Stimulated activated CD4-positive, alpha-beta T cell treated with anti-CD3 and anti-CD28 coated beads, TNF-alpha, amount 100 ng/mL, for 1 hour (primary cell): ENCODE measurements at regions not wholly inside any gene's neighbourhood (a gene's known extent, or its start where the extent isn't known, plus 50 kb on each side); places are given as distances from the start of the nearest gene placed in this dataset.

Experiments
- DNase-seq, 3 donors: peaks; one replicate each; pipeline ENCODE4 v3.0.0-alpha.2; 2020; ENCODE audit warnings: low read depth in 3 of 3, low spot score in 1 of 3

DNA sequence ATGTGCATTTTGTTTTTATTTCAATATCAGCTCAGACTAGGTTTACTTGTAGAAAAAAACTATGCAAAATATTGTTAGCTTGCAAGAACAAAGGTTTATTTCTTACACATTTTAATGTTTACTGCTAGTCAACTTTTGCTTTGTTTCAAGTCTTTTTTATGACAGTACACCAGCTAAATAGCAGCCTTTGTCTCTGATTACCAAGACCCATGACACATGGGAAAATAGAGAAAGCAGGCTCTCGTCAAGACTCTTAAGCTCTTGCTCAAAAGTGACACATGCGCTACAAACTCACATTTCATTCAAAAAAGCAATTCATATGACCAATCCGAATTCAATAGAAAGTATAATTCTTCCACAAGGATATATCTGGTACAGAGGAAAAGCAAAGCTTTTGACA, 642.3 kb upstream of the SLITRK1 start:
- no peak for DNase-seq

DNA sequence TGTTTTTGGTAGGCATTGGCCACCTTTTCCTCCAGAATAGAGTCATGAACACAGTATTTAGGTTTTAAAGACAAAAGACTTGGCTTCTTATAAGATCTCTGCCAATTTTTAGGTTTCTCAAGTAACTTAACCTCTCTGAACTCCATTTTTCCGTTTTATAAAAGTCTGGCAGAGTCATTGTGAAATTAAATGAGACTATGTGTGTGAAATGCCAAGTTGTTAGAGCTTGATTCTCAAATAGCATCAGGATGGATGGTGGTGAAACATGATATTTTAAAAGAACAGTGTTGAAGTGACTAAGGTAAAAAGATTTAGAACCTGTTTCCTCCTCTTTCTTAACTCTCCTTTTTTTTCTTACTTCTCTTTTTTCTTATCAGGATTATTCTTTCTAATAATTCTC, 617.7 kb upstream of the SLITRK1 start:
- DNase-seq, result no peak

DNA sequence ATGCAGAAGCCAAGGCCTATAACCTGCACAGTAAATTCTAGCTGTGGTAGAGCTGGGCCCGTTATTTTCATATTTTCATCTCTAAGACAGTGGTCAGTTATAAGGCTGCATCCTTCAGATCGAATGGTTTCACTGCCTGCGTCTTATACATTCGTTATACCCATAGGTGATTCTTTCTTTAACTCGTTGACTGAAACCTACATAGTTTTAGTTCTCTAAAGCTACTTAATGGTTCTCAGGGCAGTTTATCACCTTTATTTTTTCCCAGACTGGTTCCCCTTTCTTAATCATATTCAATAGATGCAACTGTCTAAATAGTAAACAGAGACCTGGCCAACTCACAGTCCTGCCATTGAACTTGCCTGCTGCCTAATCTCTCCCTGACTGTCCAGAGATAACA, 615.3 kb upstream of the SLITRK1 start:
- DNase-seq, result no peak

DNA sequence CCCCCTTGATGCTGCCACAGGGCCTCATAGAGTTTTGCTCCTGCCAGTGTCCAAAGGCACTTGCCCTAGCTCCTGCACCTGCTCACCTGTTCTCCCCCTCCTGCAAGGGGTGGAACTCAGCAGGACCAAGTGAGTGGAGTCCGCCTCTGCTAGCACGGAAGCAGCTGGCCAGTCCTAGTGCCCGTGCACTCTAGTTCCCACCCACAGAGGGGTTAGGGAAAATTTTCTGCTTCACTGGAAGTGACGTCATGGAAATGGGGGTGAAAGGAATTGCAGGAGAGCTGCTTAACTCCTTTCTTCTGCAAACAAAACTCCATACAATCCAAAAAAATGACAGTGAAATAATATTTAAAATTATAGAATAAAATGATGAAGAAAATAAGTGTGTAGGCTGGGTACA, 609.7 kb upstream of the SLITRK1 start:
- no peak for DNase-seq

DNA sequence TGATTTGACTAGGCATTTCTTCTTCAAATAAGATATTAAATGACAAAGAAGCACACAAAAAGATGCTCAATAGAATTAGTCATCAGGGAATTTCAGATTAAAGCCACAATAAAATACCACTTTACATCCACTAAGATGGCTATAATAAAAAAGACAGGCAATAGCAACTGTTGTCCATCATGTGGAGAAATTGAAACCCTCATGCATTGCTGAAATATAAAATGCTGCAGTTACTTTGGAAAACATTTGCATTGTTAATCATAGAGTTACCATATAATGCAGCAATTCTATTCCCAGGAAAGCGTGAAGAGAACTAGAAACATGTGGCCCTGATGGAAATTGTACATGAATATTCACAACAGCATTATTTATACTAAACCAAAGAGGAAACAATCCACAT, 605.5 kb upstream of the SLITRK1 start:
- DNase-seq, result no peak

DNA sequence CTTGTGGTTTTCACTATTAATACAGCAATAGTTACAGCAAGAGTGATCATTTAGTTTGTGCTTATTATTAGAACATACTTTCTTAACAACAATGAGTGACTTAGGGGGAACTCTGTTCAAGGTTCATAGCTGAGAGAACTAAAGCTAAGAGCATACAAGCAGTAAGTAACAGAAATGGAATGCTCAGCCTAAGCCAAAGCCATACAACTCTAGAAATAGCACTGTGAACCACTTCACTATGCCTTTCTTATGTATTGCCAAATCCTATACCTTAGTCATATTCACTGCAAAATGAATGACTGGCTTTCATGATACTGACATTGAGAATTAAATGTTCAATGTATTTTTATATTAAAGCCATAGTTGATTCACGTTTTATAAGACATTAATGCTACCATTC, 599.7 kb upstream of the SLITRK1 start:
- DNase-seq, result no peak

DNA sequence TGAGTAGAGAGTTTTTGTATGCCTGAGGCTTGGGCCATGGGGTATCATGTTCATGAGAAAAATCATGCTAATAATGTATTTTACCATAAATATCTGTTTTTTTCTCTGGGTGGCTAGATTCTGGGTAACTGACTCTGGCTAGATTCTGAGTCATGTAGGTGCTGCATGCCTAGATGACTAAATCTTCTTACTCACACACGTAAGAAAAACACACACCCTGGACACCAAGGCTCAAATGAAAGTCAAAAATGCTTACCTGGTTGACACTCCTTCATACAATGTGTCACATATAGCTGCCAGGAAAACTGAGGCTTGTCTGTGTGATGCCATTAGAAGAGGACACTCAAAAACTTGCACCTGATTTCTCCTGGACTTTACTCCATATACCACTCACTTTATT, 597.4 kb upstream of the SLITRK1 start:
- DNase-seq, result no peak

DNA sequence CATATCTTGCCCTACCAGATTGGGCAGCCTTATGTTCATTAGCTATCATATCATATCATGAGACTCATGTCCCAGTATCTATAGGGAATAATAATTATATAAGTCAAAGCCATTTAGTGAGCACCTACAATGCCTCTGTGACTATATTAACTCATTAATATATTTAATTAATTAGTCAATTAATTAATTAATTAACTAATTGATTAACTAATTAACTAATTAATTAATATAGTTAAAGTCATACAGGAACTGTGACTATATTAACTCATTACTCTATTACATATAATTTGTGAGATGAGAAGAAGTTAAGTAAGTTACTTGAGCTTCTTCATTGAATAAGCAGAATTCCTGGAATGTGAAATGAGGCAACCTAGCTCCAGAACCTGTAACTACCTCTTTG, 588.3 kb upstream of the SLITRK1 start:
- no peak for DNase-seq

DNA sequence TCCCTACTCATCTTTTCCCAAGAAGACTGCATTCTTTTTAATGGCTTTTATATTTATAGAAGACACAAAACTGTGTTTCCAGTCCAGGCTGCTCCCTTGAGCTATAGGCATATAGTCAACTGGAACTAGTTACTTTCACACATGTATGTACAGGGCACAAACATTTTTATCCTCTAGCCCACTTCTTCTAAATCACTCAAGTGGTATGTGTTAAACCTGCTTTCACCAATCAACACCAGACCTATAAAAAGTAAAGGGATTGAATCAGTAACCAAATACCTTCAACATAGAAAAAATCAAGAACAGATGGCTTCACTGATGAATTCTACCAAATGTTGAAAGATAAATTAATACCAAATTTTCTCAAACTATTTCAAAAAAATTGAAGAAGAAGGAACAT, 584.2 kb upstream of the SLITRK1 start:
- DNase-seq, result no peak

DNA sequence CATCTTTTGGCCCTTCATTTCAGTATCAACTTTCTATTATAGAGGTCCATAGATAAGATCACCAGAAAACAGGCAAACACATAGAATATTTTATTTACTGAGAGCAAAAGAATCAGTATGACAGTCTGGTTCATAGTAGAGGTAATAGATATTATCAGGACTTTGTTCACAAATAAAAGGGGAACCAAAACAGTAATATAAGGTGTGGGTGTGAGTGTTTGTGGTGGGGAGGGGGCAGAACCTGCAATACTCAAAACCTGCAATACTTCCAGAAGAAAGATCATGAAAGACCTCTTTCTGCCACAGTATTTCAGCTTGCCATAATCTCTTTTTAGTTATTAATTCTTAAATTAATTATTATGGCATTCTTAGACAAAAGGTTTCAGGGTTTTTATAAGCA, 578.7 kb upstream of the SLITRK1 start:
- DNase-seq, result no peak

DNA sequence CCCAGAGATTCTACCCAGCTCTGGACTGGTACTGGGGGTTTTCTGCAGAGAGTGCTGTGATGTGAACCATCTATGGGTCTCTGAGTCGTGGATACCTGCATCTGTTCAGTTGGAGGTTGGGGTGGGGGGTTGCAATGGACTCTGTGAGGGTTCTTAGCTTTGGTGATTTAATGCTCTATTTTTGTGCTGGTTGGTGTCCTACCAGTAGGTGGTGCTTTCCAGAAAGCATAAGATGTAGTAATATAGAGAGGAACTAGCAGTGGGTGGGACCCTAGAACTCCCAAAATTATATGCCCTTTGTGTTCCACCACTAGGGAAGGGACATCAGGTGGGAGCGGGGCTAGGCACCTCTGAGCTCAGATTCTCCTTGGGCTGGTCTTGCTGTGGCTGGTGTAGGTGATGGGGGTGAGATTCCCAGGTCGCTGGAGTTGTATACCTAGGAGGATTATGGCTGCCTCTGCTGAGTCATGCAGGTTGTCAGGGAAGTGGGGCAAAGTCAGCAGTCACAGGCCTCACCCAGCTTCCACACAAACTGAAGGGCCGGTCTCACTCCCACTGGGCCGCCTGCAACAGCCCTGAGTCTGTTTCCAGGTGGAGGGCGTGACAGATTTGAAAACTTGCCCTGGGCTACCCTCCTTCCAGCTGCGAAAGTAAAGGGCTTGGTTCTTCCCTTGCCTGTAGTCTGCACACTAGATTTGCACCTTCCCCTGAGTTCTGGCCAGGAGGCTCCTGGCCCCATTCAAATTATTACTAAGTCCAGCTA, 573.0 kb upstream of the SLITRK1 start:
- no peak for DNase-seq

DNA sequence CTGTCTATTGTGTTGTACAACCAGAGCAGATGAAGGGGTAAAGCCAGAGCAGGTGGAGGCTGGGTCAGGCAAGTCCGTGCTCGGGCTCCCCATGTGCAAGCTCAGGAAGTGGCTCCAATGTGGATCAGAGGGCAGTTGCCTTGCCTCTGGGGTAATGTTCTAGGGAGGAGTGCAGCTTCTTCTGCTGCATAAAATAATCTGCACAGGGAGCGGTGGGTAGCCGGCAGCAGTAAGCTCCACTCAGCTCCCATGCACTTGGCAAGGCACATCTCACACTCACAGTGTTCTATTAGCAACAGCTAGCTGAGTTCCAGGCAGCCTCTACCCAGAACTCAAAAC, 565.3 kb upstream of the SLITRK1 start:
- no peak for DNase-seq

DNA sequence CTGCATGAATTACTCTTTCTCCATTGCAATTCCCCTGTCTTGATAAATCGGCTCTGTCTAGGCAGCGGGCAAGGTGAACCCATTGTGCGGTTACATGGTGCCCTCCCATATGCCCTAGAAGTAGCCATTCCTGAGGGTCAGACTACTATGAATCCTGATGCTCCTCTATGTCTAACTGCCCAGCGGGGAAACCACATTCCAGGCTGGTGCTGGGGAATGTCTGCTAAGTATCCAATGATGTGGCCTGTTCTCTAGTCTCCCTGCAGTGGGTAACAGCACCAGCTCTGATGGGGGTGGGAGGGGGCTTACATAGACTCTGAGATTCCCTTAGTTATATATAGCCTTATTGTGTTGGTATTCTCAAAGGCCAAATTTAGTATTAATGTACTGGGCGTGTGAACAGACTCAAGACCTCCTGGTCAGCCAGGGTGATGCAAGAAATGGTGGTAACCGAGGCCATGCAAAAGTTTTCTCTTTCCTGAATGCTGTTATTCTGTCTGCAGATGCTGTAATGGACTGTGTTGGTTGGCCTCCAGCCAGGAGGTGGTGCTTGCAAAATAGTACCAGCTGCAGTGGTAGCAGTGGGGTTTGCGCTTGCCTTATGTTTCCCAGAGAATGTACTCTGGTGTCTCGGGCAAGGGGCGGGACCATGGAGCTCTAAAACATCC, 564.8 kb upstream of the SLITRK1 start:
- no peak for DNase-seq

DNA sequence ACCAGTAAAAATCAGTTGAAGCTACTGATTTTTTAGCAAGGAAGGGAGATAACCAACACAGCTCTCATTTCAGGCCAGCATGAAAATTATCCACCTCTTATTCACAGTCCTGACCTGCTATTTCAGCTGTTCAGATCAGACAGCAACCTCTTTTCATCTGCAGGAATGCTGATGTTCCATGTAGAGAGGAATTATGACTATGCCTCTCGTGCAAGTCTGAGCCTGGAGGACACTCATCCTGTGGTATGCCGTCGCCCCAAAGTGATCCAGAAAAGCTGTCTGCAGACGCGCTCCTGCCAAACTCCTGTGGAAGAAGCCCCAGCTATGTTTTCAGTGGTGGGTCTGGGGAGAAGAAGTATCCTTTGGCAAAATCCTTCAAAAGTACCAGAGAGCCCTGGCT, 563.5 kb upstream of the SLITRK1 start:
- no peak for DNase-seq

DNA sequence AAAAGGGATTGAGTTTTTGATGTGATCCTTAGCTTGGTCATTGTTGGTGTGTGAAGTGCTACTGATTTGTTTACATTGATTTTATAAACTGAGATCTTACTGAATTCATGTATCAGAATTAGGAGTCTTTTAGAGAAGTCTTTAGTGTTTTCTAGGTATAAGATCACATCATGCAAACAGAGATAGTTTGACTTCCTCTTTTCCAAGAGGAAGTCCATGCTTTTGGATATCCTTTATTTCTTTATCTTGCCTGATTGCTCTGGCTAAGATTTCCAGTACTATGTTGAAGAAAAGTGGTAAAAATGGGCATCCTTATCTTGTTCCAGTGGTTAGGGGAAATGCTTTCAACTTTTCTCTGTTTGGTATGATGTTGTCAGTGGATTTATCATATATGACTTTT, 561.2 kb upstream of the SLITRK1 start:
- DNase-seq, result no peak

DNA sequence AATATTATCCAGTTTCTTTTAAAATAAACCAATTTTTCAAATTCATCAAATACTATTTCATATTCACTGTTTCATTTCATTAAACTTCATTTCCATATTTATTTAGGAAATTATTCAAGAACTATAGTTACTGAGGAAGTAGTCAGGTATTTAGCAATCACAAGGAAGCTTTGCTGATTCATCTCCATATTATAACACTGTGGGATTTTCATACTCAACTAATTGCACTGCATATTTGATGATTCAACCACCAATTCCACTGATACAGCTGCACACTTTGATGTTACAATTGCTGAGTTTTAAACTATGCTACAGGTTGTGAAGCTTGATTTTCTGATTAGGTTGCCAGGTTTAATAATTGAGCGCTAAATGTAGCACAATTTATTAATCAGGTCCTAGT, 556.8 kb upstream of the SLITRK1 start:
- DNase-seq, result no peak

DNA sequence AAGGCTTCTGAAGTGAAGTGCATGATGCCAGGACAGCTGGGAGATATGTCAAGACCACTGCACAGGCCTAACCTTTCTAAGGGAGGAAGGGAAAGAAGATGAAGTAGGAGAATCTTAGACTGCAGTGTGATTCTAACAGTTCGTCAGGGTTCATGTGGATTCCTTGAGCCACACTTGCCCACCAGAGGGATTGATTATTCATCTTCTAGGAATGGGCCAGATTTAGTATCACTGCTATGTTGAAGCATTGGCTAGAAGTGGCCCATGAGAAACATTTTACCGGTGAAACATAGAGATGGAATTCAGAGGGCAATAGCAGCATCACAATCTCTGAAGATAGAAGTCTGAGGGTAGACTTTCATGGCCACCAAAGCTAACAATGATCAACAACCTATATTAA, 550.8 kb upstream of the SLITRK1 start:
- DNase-seq, result no peak

DNA sequence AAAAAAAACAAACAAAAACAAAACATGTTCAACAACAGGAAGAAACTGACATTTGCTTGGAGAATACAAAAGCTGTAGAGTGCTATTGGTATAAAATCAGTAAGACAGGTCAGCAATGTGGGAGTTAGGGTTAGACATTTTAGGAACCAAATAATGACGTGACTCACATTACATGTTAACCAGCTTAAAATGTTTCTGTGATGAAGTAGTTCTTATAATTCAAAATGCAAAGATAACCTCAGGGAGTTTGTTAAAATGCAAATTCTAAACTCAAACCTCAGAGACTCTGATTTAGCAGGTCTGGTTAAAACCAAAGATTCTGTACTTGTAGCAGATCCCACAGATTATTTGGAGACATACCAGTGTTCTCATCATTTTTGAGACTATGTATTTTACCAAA, 549.4 kb upstream of the SLITRK1 start:
- DNase-seq, result no peak

DNA sequence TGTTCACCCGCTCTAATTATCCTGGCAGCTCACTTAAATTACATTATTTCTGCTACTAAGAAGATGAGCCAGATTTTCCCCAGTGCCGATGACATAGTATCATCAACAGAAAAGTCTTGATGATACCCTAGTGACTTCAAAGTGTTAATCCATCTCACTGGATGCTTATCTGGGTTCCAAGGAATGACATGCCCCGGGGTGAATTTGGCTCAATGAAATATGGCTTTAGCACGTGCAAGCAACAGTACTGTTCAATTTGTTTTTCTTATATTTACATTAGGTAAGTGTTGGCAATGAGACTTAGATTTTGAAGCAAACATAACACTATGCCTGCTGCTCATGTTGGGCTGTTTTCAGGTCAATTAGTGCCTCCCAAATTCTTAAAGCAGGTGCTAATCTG, 548.2 kb upstream of the SLITRK1 start:
- no peak for DNase-seq

DNA sequence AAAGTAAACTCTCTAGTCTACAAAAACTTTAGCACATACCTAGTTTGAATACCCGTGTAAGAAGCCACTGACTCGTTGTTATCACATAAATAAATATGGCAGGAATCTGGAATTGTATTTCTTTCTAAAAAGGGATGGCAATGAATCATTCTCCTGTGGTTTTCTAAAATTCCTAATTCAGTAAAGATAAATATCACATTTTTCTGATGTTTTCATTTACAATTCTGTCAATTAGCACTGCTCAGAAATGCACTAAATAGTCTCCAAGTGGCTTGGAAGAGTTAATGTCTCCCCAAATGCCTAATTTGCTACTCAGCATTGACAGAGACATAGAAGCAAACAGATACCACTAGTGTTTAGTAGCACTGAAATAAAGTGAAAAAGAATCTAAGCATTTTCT, 547.7 kb upstream of the SLITRK1 start:
- no peak for DNase-seq

DNA sequence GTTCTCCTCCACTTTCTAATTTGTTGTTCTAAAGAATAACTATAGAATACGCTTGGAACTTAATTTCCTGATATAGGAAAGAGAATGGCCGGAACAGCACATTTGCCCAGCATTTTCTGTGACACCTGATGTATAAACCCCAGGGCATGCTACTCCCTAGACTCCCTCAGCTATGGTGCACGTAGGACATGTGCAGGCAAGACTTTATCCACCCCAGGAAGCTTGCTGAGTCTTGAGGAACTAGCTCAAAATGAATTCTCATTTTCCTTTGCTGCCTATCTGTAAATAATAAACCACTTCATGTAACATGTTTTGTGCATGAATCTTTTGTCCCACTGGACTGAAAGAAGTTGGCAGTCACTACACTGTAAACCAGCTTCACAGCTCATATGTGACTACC, 535.8 kb upstream of the SLITRK1 start:
- DNase-seq, result no peak

DNA sequence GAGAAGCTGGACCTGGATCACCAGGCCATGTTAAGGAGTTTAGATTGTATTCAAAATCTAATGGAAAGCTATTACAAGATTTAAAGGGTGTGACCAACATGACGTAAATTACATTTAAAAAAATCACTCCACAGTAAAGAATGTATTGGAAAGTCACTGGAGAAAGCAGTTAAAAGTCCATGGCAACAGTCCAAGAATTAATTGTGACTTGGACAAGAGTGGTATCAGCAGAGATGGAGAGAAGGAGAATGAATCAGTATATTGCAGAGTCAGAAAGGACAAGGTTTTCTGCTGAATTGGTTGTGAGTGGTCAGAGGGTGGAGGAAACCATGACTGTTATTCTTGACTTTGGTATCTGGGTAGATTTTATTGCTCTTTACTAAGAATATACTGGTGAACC, 535.1 kb upstream of the SLITRK1 start:
- no peak for DNase-seq

DNA sequence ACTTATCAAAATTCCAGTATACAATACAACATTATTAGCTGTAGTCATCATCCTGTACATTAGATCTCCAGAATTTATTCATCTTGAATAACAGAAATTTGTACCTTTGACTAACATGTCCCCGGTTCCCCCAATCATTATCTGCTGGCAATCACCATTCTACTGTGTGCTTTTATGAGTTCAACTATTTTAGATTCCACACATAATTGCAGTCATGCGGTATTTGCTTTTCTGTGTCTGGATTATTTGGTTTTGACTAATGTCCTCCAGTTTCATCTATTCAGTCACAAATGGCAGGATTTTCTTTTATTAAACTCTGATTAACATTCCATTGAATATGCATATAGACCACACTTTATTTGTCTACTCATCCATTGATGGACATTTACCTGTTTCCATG, 530.7 kb upstream of the SLITRK1 start:
- no peak for DNase-seq
